Body of pancreas (tissue), 4 donors: ENCODE measurements at regions not wholly inside any gene's neighbourhood (a gene's known extent, or its start where the extent isn't known, plus 50 kb on each side); places are given as distances from the start of the nearest gene placed in this dataset.
"Not testable (repeated sequence)": the region's sequence is repeated elsewhere in the genome, so short reads cannot be mapped to it uniquely, and the experiment has no call there.

Experiments used
- ATAC-seq: fragments of 150-250 bp; one replicate; pipeline ENCODE4 v1.9.1; 2016
- DNase-seq, 4 donors: peaks; one replicate each; pipeline ENCODE4 v3.0.0-alpha.2; 2019
- H3K27ac ChIP-seq, 4 donors: fragments of 200-600 bp; sonication (generic); 1 replicate in 3 of 4; 2 replicates in 1 of 4; pipeline versions ENCODE4 v1.5.1 to v1.6.1; 2016 to 2019; ENCODE audit warnings: mild to moderate bottlenecking in 1 of 4, mixed read lengths in 1 of 4, moderate library complexity in 1 of 4
- H3K27me3 ChIP-seq, 2 donors: fragments of 200-600 bp; sonication (generic); one replicate each; pipeline ENCODE4 v1.6.0; 2016; ENCODE audit warnings: mild to moderate bottlenecking in 1 of 2
- H3K36me3 ChIP-seq, 2 donors: fragments of 200-600 bp; sonication (generic); replicated peaks in 1 of 2; 2 replicates each; pipeline ENCODE4 v1.5.1; 2016; ENCODE audit warnings: low read depth in 2 of 2; ENCODE audit not compliant: insufficient read depth in 1 of 2
- H3K4me1 ChIP-seq: fragments of 200-600 bp; sonication (generic); one replicate; pipeline ENCODE4 v1.6.0; 2016
- H3K4me3 ChIP-seq, 2 donors: fragments of 200-600 bp; sonication (generic); 1 replicate in 1 of 2; 2 replicates in 1 of 2; pipeline ENCODE4 v1.5.1; 2016 to 2019
- H3K9me3 ChIP-seq, 3 donors: fragments of 200-600 bp; sonication (generic); 1 replicate in 2 of 3; 2 replicates in 1 of 3; pipeline ENCODE4 v1.5.1; 2016
- POLR2A ChIP-seq, 3 donors: fragments of 450-650 bp; IDR thresholded peaks; one replicate each; pipeline ENCODE4 v1.6.1; 2016; ENCODE audit warnings: antibody characterized with exemption in 3 of 3, mild to moderate bottlenecking in 2 of 3
- WGBS, 2 donors: methylation state at CpG; one replicate each; pipeline ENCODE4 v1.1.5; 2017; 5-methylcytosine and 5-hydroxymethylcytosine counted together
- intact Hi-C: fragments of 100-400 bp; cut with DNase I; formaldehyde crosslinking; loops from one replicate; pipeline ENCODE4 v1.15.1; 2023
- TF ChIP-seq, protein P1 (sequence below), 7 experiments: fragments of 450-650 bp in 4 of 7; fragments of 200-600 bp in 3 of 7; sonication (generic) in 3 of 7; IDR thresholded peaks; one replicate each; pipeline ENCODE4 v1.5.1; 2016 to 2019; ENCODE audit warnings: antibody characterized with exemption in 7 of 7

DNA sequence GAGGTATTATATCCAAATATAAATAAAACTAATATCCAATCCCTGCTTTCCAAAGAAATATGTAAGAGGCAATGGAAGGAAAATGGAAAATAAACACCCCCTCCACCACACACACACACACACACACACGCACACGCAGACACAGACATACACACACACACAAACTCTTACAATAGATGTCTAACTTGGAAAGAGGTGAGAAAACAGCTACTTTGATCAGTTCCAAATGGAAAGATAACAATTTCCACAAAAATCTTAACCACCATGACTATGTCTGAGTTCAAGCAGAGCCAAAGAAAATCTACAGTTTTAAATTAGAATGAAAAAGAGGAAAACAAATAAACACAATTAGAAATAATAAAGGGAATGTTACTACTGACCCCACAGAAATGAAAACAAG lies 285.3 kb upstream of the TGFBR2 start:
- intact Hi-C loops: no loop called here
- Histone ChIP-seq H3K4me3 (no peak overlapping the region), H3K27ac (no peak overlapping the region), H3K9me3 (no peaks in the 10 kb centered on the region), H3K27me3 (no peaks in the 10 kb centered on the region), H3K4me1 (peaks cover 5% of the 10 kb centered on the region), H3K36me3 (no peaks in the 10 kb centered on the region)
- TF ChIP-seq, protein P1, sequence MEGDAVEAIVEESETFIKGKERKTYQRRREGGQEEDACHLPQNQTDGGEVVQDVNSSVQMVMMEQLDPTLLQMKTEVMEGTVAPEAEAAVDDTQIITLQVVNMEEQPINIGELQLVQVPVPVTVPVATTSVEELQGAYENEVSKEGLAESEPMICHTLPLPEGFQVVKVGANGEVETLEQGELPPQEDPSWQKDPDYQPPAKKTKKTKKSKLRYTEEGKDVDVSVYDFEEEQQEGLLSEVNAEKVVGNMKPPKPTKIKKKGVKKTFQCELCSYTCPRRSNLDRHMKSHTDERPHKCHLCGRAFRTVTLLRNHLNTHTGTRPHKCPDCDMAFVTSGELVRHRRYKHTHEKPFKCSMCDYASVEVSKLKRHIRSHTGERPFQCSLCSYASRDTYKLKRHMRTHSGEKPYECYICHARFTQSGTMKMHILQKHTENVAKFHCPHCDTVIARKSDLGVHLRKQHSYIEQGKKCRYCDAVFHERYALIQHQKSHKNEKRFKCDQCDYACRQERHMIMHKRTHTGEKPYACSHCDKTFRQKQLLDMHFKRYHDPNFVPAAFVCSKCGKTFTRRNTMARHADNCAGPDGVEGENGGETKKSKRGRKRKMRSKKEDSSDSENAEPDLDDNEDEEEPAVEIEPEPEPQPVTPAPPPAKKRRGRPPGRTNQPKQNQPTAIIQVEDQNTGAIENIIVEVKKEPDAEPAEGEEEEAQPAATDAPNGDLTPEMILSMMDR (IDR thresholded peaks at IDR 0.05): no peak
- no peak for TF ChIP-seq POLR2A (IDR thresholded peaks at IDR 0.05)
- ATAC-seq (no peak), DNase-seq (no peak)
- WGBS, 2 donors: 90 to 91% methylated on average over 2 of the region's 2 CpGs

DNA sequence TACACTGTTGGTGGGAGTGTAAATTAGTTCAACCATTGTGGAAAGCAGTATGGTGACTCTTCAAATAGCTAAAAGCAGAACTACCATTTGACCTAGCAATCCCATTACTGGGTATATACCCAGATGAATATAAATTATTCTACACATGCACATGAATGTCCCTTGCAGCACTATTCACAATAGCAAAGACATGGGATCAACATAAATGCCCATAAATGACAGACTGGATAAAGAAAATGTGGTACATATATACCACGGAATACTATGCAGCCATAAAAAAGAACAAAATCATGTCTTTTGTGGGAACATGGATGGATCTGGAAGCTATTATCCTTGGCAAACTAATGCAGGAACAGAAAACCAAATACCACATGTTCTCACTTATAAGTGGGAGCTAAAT lies 282.8 kb upstream of the TGFBR2 start:
- intact Hi-C loops, DNase-seq, H3K27me3 ChIP-seq, H3K36me3 ChIP-seq, H3K9me3 ChIP-seq, ATAC-seq, H3K4me1 ChIP-seq, H3K27ac ChIP-seq, H3K4me3 ChIP-seq: not testable (repeated sequence)
- 88 to 95% methylated on average over 1 of the region's 1 CpG for WGBS, 2 donors

DNA sequence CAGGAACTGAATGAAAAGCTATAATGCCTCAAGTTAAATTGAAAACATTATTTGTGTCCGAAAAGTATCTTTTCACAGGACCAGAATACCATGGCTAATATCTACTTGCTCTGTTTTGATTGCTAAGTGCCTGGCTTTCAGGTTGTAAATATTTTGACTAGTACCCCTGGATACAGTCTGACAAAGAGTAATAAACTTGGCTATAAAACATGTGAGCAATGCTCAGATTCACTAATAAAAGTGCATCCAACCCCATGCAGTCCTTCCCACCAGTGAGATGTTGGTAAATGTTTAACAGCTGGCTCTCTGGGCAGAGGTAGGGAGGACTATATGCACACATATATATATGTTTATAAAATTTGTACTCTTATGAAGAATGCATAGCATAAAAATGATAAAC lies 281.8 kb upstream of the TGFBR2 start:
- H3K4me1 ChIP-seq: peaks cover 4% of the 10 kb centered on the region
- no peaks in the 10 kb centered on the region for H3K36me3 ChIP-seq

DNA sequence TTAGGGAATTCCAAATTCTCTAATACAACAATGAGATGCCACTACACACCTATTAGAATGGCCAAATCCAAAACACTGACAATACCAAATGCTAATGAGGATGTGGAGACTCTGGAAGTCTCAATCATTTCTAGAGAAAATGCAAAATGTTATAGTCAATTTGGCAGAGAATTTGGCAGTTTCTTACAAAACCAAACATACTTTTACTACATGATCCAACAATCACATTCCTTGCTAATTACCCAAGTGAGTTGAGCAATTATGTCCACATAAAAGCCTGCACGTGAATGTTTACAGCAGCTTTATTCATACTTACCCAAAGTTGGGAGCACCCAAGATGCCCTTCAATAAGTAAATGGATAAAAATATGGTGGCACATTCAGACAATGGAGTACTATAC lies 278.4 kb upstream of the TGFBR2 start:
- H3K9me3 ChIP-seq, intact Hi-C loops, ATAC-seq, H3K27ac ChIP-seq, H3K4me1 ChIP-seq, H3K36me3 ChIP-seq, H3K27me3 ChIP-seq, DNase-seq, H3K4me3 ChIP-seq: not testable (repeated sequence)
- 29 to 67% methylated on average over 1 of the region's 1 CpG for WGBS, 2 donors

More for the DNA sequence above, 281.8 kb upstream of the TGFBR2 start:
- ATAC-seq (no peak), DNase-seq (no peak)
- WGBS, 2 donors: 80 to 94% methylated on average over 1 of the region's 1 CpG
- intact Hi-C loops: no loop called here
- Histone ChIP-seq H3K27me3 (no peaks in the 10 kb centered on the region), H3K9me3 (no peaks in the 10 kb centered on the region), H3K4me3 (no peak overlapping the region), H3K27ac (no peak overlapping the region)
- TF ChIP-seq, protein P1 (IDR thresholded peaks at IDR 0.05): no peak
- TF ChIP-seq POLR2A (IDR thresholded peaks at IDR 0.05): no peak

DNA sequence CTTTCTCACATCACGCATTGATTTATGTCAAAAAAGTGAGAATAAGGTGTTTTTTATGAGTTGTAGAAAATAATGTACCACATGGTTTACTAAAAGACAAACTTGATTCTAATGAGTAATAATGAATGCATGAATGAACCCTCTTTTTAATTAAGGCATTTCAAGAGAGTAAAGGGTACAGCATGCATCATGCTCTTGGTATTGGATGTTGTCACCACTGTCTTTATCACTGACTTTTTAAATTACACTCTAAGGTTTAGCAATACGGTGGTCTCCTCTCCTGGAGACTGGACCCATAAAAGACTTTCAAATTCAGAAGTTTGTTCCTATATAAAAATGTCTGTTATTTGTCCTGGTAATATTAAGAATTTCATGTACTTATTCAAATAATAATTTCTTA lies 277.5 kb upstream of the TGFBR2 start:
- H3K4me1 ChIP-seq, H3K9me3 ChIP-seq, intact Hi-C loops, H3K27ac ChIP-seq, ATAC-seq, DNase-seq, H3K27me3 ChIP-seq, H3K4me3 ChIP-seq, H3K36me3 ChIP-seq: not testable (repeated sequence)
- WGBS, 2 donors: 86 to 93% methylated on average over 2 of the region's 2 CpGs

DNA sequence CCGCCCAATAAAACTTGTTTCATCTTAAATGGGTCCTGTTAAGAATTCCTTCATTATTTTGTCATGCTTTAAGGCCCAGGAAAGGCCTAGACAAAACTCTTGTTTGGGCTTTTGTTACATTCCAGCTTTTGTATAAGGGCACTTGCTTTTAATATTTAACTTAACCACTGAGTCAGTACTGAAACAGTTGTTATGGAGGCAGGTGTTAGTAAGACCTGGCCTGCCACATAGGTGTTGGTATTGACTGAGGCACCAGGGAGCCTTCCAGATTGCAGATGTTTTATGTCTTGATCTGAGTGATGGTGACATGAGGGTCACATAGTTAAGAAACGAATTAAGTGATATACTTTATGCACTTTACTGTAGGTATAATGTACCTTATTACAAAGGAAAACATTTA lies 274.9 kb upstream of the TGFBR2 start:
- TF ChIP-seq POLR2A (IDR thresholded peaks at IDR 0.05): no peak
- TF ChIP-seq, protein P1 (IDR thresholded peaks at IDR 0.05): no peak
- Histone ChIP-seq H3K4me3 (no peak overlapping the region), H3K36me3 (no peaks in the 10 kb centered on the region), H3K9me3 (no peaks in the 10 kb centered on the region), H3K27me3 (no peaks in the 10 kb centered on the region), H3K27ac (no peak overlapping the region), H3K4me1 (no peaks in the 10 kb centered on the region)
- WGBS, 2 donors: 48 to 66% methylated on average over 2 of the region's 2 CpGs
- DNase-seq (no peak), ATAC-seq (no peak)
- intact Hi-C loops: no loop called here
